ENCODE measurements at regions not wholly inside any gene's neighbourhood (a gene's known extent, or its start where the extent isn't known, plus 50 kb on each side); places are given as distances from the start of the nearest gene placed in this dataset.
"Not testable (repeated sequence)": the region's sequence is repeated elsewhere in the genome, so short reads cannot be mapped to it uniquely, and the experiment has no call there.

GRCh38 chrX:121570072-121570841 is 522.8 kb downstream of the GLUD2 start:
- TF ChIP-seq CTCF (conservative IDR thresholded peaks at IDR 0.05; ENCODE audit: low read length), result no peak
- no peak overlapping the region for H3K4me3 ChIP-seq (ENCODE audit: low read length)
- DNase-seq (ENCODE audit: low read depth), result no peak

GRCh38 chrX:121571333-121571732 is 523.9 kb downstream of the GLUD2 start:
- no peak overlapping the region for H3K4me3 ChIP-seq (ENCODE audit: low read length)
- no peak for DNase-seq (ENCODE audit: low read depth)
- TF ChIP-seq CTCF (conservative IDR thresholded peaks at IDR 0.05; ENCODE audit: low read length), result no peak

GRCh38 chrX:121574384-121574783 is 527.0 kb downstream of the GLUD2 start:
- not testable (repeated sequence) for DNase-seq (ENCODE audit: low read depth); H3K4me3 ChIP-seq (ENCODE audit: low read length)

- peak; percentile 38 for TF ChIP-seq CTCF (conservative IDR thresholded peaks at IDR 0.05; ENCODE audit: low read length)
- DNase-seq (ENCODE audit: low read depth), result peak; percentile 1
- H3K4me3 ChIP-seq (ENCODE audit: low read length), result no peak overlapping the region
Measured at GRCh38 chrX:121579016-121579760, 531.8 kb downstream of the GLUD2 start.

GRCh38 chrX:121581885-121582284 is 534.5 kb downstream of the GLUD2 start:
- DNase-seq (ENCODE audit: low read depth), result no peak
- 0 out of 2 replicates have a peak, but pooled peaks have one; percentile 9 for TF ChIP-seq CTCF (conservative IDR thresholded peaks at IDR 0.05; ENCODE audit: low read length)
- H3K4me3 ChIP-seq (ENCODE audit: low read length), result no peak overlapping the region

- H3K4me3 ChIP-seq (ENCODE audit: low read length), result no peak overlapping the region
- TF ChIP-seq CTCF (conservative IDR thresholded peaks at IDR 0.05; ENCODE audit: low read length), result no peak
- DNase-seq (ENCODE audit: low read depth), result no peak
Measured at GRCh38 chrX:121585626-121586025, 538.2 kb downstream of the GLUD2 start.

- no peak for TF ChIP-seq CTCF (conservative IDR thresholded peaks at IDR 0.05; ENCODE audit: low read length)
- H3K4me3 ChIP-seq (ENCODE audit: low read length), result no peak overlapping the region
- DNase-seq (ENCODE audit: low read depth), result no peak
Measured at GRCh38 chrX:121592884-121593283, 545.5 kb downstream of the GLUD2 start.

Measured in AG10803 (cell line).